IPS DF 4.7 (cell line): ENCODE measurements at regions not wholly inside any gene's neighbourhood (a gene's known extent, or its start where the extent isn't known, plus 50 kb on each side); places are given as distances from the start of the nearest gene placed in this dataset.

Experiments
- DNase-seq: peaks from one replicate; pipeline ENCODE4 v3.0.0-alpha.2; 2013; ENCODE audit warnings: low spot score; ENCODE audit errors: extremely low read depth

GRCh38 chr13:67308004-67308772 is 78.1 kb upstream of the PCDH9 start:
- no peak for DNase-seq

DNA sequence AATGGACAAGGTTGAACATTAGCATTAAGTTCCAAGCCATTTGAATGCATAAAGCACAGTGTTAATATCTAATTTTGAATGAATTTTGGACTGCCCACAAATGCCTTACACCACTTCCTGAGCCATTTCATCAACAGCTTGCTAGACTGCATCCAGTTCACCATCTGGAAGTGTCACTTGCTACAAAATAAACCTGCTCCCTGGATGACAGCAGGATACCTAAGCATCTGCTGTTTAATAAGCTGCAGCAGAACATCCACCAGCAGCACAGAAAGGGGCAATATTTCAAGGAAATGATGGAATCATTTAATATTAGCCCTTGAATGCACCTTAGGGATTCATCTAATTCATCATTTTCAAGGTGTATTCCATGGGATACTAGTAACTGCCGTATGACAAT is 76.6 kb upstream of the PCDH9 start:
- DNase-seq, result no peak

- no peak for DNase-seq
Measured at GRCh38 chr13:67303661-67304333, 73.7 kb upstream of the PCDH9 start.

DNA sequence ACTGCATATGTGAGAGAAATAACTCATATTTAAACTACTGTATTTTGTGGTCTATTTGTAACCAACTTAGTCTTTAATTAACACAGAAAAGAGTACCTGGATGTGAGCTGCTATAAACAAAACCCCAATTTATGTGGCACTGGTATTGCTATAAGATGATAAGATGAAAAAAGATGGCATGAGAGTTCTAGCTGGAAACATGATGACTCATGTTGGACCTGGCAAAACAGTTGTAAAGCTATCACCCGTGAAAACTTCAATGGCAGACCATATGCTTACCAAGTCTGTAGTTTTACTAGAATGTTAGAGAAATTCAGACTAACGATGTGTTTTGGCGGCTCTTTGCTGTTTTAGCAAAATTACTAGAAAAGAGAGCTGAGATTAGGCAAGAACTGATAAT is 69.6 kb upstream of the PCDH9 start:
- no peak for DNase-seq

DNA sequence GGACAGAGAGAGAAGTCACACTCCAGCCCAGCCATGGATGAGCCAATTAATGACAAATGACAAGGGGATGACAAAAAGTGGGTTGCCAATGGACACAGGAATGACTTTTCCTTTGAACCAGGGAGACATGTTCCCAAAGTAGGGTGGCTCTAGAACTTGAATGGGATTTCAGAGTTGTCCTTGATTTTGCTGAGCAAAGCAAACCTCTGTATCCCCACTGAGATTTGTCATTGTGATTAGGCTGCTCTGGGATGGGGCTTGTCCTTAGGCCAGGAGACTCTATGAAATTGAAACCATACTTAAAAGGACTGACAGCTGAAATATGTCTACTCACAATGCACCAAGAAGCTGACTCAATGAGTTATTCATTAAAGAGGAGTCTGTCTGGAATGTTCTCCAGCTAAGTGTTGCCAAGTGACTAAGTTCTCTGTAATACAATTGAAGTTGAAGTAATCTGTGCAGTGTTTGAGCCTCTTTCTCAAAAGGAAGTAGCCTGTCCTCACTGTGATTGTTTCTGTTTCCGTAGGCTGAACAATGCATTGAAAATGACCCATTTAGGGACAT is 69.0 kb upstream of the PCDH9 start:
- DNase-seq, result no peak

GRCh38 chr13:67298297-67298696 is 68.2 kb upstream of the PCDH9 start:
- no peak for DNase-seq

- DNase-seq, result no peak
Measured at GRCh38 chr13:67296511-67296910, 66.4 kb upstream of the PCDH9 start.

- no peak for DNase-seq
Measured at GRCh38 chr13:67292886-67293285, 62.8 kb upstream of the PCDH9 start.

DNA sequence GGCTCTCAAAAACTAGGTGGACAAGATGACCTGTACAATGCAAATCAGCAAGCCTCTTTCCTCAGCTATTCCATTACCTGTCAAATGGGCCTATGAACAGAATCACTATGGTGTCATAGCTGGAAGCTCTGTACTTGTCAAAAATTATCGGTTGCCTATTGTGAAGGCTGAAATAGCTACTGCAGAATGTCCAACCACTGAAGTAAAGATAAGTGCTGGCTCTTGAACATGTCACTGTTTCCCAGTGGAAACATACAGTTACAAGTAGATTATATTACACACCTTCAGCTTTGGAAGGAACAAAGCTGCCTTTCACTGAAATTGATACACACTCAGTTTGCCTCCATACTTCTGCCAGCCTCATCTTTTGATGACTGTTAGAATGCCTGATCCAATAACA is 55.5 kb upstream of the PCDH9 start:
- no peak for DNase-seq

DNA sequence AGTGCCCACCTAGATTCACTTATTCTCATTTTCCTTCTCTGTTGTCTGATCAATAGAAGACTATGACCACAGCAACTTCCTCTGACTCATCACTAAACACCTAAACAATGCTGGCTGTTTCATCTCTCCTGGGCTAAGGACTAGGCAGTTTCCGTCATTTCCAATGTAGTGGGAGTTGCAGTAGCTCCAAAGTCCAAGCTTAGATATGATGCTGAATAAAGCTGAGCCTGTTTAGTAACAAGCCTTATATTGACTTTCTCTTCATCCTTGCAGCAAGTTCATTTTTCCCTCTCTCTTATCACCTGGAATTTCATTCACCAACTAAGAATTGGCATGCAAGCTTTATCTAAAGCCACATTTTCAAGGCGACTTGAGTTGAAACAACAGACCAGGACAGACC is 53.5 kb upstream of the PCDH9 start:
- DNase-seq, result no peak

DNA sequence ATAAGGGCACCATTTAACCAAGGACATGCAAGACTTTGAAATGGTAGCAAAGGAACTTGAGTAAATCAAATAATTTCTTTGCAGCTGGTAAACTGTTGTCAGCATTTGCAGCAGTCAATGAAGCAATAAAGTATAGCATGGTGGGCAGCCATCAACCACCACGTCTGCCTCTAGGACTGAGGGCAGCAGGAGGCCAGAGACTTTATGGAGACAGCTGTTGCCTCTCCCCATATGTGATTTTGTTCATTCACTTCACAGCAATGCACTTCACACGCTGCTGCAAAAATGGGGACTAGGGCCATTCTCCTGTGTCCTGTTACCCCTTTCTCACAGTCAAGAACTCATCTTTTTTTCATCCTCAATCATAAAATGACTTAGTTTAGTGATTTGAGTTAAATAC is 51.3 kb upstream of the PCDH9 start:
- no peak for DNase-seq
